Midbrain (tissue), 1 donor: ENCODE measurements at regions not wholly inside any gene's neighbourhood (a gene's known extent, or its start where the extent isn't known, plus 50 kb on each side); places are given as distances from the start of the nearest gene placed in this dataset.

ENCODE experiments used
- DNase-seq: peaks from one replicate; lab custom pipeline; 2025; lab: John Stamatoyannopoulos, UW

DNA sequence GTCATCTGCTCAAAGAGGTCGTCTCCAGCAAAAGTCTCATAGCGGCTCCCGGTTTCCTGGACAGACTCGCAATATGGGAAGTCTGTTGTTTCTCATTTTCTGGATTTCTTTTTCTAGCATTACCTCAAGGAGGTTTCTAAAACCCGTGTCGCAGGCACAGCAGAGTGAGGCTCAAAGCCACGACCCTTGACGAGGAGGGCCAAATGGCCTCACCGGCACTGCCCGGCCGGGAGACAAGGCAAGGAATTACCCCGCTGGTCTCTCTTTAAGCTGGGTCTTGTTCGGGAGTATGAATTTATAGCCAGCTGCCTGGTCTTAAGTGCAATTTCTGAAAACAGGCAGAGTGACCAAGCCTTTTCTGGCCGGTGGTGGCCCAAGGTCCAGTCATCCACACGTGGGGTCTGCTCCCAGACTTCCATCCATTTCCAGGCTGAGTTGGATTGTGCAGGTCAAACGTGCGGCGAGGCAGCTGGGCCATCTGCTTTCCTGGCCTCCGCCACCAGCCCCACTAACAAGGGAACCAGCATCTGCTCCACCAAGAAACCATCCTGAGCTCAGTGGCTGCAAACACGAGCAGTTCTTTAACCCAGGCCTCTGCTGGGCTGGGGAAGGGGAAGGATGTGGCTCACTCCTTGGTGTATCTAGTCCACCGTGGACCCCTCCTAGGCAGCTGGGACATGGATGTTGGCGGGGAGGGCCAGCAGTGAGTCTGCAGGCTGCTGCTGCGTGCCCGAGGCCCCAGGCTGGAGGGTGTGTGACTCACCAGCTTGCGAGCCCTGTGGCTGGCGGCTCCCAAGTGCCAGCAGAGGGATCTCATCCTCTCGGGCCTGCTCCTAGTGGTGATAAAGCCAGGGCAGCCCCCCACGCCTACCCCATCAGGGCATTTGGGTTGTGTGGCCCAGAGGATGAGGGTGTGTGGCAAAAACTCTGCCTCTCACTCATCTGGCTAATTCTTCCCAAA, 55.6 kb upstream of the COL5A1 start:
- no peak for DNase-seq

DNA sequence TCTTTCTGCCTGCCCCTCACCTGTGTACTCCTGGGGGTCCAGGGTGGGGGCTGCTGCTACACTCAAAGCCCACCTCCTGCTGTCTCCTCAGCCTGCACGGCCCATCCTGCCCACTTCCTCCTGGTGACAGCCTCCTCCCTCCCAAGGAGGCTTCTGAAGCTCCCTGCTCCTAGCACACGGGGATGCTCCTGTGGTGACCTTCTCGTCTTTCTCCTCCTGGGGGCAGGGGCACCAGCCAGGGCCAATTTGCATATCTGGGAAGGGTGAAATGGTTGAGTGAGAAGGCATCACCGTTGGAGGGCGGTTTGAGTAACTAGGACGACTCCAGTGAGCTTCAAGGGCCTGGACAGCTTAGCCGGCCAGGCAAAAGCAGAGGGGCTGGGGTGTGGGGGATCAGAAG, 51.9 kb upstream of the COL5A1 start:
- no peak for DNase-seq

DNA sequence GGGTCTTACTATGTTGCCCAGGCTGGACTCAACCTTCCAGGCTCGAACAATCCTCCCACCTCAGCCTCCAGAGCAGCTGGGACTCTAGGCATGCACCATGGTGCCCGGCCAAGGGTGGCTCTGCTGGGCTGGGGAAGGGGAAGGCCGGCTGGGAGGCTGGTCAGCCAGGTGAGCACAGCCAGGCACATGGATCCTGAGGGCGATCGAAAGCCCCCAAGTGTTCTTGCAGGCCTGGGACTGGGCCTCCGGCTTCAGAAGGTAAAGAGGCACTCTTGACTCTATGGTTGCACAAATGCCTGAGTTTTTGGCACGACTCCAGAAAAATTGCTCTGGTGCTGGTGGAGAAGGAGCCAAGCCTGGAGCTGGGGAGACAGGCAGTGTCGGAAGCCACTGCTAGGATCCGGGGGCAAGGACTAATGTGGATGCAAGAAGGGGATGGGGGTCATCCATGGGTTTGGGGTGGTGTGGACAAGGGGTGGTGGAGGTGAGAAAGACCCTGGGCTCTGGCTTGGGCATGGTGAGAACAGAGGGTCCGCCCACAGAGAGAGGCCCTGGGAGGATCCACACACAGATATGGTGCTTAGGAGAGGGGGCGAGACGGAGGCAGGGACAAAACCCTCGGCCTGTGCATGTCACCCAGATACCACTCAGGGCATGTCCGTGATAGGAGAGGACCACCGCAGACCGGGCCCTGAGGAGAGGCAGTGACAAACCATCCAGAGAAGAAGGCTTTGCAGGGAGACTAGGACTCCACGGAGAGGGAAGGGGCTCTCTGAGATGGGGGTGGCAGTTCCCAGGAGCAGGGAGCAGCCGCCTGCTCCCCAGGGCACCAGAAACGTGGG, 51.1 kb upstream of the COL5A1 start:
- no peak for DNase-seq

DNA sequence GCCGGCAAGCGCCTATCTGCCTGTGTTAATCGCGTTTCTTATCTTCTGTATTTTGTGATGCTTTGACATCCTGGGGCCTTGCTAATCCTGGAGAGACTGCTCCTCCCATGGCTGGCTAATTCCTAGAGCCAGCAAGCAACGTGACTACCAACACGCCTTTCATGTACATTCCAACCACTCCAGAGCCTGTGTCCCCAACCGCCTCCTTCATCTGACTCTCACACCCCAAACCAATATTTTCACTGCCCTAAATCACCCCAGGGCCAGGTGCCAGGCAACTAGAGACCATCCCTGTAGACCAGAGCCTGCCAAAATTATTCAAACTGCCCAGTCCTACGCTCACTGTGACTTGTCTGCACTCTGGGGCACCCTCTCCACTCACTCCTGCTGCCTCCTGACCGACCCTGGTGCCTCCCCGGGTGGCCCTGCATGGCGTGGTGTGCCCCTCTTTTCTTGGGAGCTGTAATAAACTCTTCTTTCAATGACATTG, 50.5 kb upstream of the COL5A1 start:
- no peak for DNase-seq

DNA sequence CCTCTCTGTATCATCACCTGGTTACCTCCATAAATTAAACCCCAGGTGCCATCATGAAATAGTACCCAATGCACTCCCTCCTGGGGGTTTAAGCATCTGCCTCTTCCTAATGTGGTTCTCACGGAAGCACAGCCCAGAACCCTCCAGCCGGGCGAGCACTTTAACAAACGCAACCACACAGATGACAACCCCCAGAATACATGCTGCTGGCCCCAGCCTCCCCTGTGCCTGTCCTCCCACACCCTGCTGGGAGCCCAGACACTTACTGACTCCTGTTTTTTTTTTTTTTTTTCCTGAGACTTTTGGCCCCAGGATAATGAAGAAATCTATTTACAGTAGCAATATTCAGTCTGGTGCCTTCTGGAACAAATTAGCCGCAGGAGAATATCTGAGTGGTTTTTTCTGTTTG, 50.0 kb upstream of the COL5A1 start:
- no peak for DNase-seq
